ENCODE measurements at regions not wholly inside any gene's neighbourhood (a gene's known extent, or its start where the extent isn't known, plus 50 kb on each side); places are given as distances from the start of the nearest gene placed in this dataset.

DNA sequence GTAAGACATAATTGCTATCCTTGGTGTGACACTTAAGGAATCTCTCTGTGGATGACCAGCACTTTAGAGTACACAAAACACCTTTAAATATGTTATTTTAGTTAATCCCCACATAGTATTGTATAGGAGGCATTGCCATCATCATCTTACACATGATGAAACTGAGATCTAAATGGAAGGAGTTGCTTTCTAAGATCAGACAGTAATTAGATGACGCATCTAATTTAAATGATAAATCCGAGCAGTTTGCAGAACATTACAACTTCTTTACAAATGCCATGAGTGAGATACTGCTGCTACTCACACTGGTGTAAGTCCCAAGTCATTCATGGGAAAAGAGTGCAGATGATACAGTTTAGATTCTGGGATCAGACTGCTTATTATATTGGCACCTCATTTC, 431.9 kb downstream of the MFSD1 start (continued):
- TF ChIP-seq ZNF462 (CRISPR knock-in tag; IDR thresholded peaks at IDR 0.05) = no peak
- TF ChIP-seq CREB1 (CRISPR knock-in tag; IDR thresholded peaks at IDR 0.05; ENCODE audit: low read depth) = no peak
- TF ChIP-seq CTCF (conservative IDR thresholded peaks at IDR 0.05; ENCODE audit: low read depth in 2 of 2) = no peak
- no peak for TF ChIP-seq ETS1 (IDR thresholded peaks at IDR 0.05)
- TF ChIP-seq ZNF331 (CRISPR knock-in tag; IDR thresholded peaks at IDR 0.05; ENCODE audit: low read depth) = no peak
- TF ChIP-seq POLR2AphosphoS5 (IDR thresholded peaks at IDR 0.05; ENCODE audit: low read depth) = no peak
- TF ChIP-seq STAT1 (IDR thresholded peaks at IDR 0.05; ENCODE audit: unreplicated experiment) = no peak
- TF ChIP-seq, protein P1, sequence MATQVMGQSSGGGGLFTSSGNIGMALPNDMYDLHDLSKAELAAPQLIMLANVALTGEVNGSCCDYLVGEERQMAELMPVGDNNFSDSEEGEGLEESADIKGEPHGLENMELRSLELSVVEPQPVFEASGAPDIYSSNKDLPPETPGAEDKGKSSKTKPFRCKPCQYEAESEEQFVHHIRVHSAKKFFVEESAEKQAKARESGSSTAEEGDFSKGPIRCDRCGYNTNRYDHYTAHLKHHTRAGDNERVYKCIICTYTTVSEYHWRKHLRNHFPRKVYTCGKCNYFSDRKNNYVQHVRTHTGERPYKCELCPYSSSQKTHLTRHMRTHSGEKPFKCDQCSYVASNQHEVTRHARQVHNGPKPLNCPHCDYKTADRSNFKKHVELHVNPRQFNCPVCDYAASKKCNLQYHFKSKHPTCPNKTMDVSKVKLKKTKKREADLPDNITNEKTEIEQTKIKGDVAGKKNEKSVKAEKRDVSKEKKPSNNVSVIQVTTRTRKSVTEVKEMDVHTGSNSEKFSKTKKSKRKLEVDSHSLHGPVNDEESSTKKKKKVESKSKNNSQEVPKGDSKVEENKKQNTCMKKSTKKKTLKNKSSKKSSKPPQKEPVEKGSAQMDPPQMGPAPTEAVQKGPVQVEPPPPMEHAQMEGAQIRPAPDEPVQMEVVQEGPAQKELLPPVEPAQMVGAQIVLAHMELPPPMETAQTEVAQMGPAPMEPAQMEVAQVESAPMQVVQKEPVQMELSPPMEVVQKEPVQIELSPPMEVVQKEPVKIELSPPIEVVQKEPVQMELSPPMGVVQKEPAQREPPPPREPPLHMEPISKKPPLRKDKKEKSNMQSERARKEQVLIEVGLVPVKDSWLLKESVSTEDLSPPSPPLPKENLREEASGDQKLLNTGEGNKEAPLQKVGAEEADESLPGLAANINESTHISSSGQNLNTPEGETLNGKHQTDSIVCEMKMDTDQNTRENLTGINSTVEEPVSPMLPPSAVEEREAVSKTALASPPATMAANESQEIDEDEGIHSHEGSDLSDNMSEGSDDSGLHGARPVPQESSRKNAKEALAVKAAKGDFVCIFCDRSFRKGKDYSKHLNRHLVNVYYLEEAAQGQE (IDR thresholded peaks at IDR 0.05; ENCODE audit: unreplicated experiment) = no peak
- no peak for TF ChIP-seq JUNB (IDR thresholded peaks at IDR 0.05; ENCODE audit: unreplicated experiment)
- no peak for TF ChIP-seq NANOG (IDR thresholded peaks at IDR 0.05; ENCODE audit: borderline replicate concordance)
- no peak for TF ChIP-seq EZH2phosphoT487 (IDR thresholded peaks at IDR 0.05; ENCODE audit: unreplicated experiment)
